NCI-H748 treated with DMSO at 0.1 percent for 48 hours (cell line): ENCODE measurements at regions not wholly inside any gene's neighbourhood (a gene's known extent, or its start where the extent isn't known, plus 50 kb on each side); places are given as distances from the start of the nearest gene placed in this dataset.

ENCODE experiments used
- DNase-seq: peaks from one replicate; lab custom pipeline; 2025; lab: John Stamatoyannopoulos, UW

GRCh38 chr21:28458446-28458845 is 534.2 kb downstream of the LTN1 start:
- DNase-seq = no peak

GRCh38 chr21:28455253-28455600 is 537.5 kb downstream of the LTN1 start:
- DNase-seq = no peak

- DNase-seq = no peak
Measured at GRCh38 chr21:28454564-28455252, 538.0 kb downstream of the LTN1 start.

GRCh38 chr21:28447462-28447861 is 545.2 kb downstream of the LTN1 start:
- DNase-seq = no peak

- no peak for DNase-seq
Measured at GRCh38 chr21:28445141-28445830, 547.4 kb downstream of the LTN1 start.

- no peak for DNase-seq
Measured at GRCh38 chr21:28444557-28444956, 548.1 kb downstream of the LTN1 start.

GRCh38 chr21:28444111-28444510 is 548.6 kb downstream of the LTN1 start:
- no peak for DNase-seq

GRCh38 chr21:28442624-28443023 is 550.1 kb downstream of the LTN1 start:
- no peak for DNase-seq

GRCh38 chr21:28442085-28442484 is 550.6 kb downstream of the LTN1 start:
- no peak for DNase-seq

GRCh38 chr21:28439788-28440187 is 552.9 kb downstream of the LTN1 start:
- DNase-seq = no peak

GRCh38 chr21:28439251-28439650 is 553.4 kb downstream of the LTN1 start:
- DNase-seq = no peak

- no peak for DNase-seq
Measured at GRCh38 chr21:28437061-28437460, 555.6 kb downstream of the LTN1 start.

- no peak for DNase-seq
Measured at GRCh38 chr21:28436286-28436932, 556.3 kb downstream of the LTN1 start.

GRCh38 chr21:28431527-28432200 is 561.0 kb downstream of the LTN1 start:
- DNase-seq = no peak

- no peak for DNase-seq
Measured at GRCh38 chr21:28431022-28431421, 561.7 kb downstream of the LTN1 start.

- no peak for DNase-seq
Measured at GRCh38 chr21:28429161-28429560, 563.5 kb downstream of the LTN1 start.

- no peak for DNase-seq
Measured at GRCh38 chr21:28427394-28428022, 565.2 kb downstream of the LTN1 start.

GRCh38 chr21:28426545-28426944 is 566.1 kb downstream of the LTN1 start:
- DNase-seq = no peak

GRCh38 chr21:28423521-28424190 is 569.0 kb downstream of the LTN1 start:
- DNase-seq = no peak

GRCh38 chr21:28421716-28422524 is 570.8 kb downstream of the LTN1 start:
- DNase-seq = no peak

GRCh38 chr21:28419811-28420210 is 572.9 kb downstream of the LTN1 start:
- no peak for DNase-seq
